GM06990 (cell line): ENCODE measurements at regions not wholly inside any gene's neighbourhood (a gene's known extent, or its start where the extent isn't known, plus 50 kb on each side); places are given as distances from the start of the nearest gene placed in this dataset.

Experiments
- DNase-seq: peaks from one replicate; pipeline ENCODE4 v3.0.0-alpha.2; 2011; ENCODE audit not compliant: insufficient read length; ENCODE audit errors: extremely low read depth
- H3K27me3 ChIP-seq: replicated peaks from 2 replicates; pipeline ENCODE4 v1.6.0; 2011; ENCODE audit warnings: low read length; ENCODE audit not compliant: control insufficient read depth, insufficient read depth
- H3K36me3 ChIP-seq: 2 replicates; pipeline ENCODE4 v1.5.1; 2011; ENCODE audit warnings: low read length; ENCODE audit not compliant: control insufficient read depth, insufficient read depth
- H3K4me3 ChIP-seq: replicated peaks from 2 replicates; pipeline ENCODE4 v1.5.1; 2011; ENCODE audit warnings: low read depth, mild to moderate bottlenecking, control low read depth, low read length
- CTCF ChIP-seq: IDR thresholded peaks from 2 replicates; pipeline ENCODE4 v1.5.1; 2011; ENCODE audit warnings: low read length, control low read depth, mild to moderate bottlenecking, inconsistent platforms; ENCODE audit not compliant: insufficient read depth, poor library complexity, severe bottlenecking

- no peaks in the 10 kb centered on the region for H3K27me3 ChIP-seq
- H3K4me3 ChIP-seq, result no peak overlapping the region
- no peak for DNase-seq
- TF ChIP-seq CTCF, result no peak
- H3K36me3 ChIP-seq, result no peaks in the 10 kb centered on the region
Measured at GRCh38 chr1:5419501-5419900, 572.7 kb downstream of the NPHP4 start.

GRCh38 chr1:5416518-5416917 is 575.7 kb downstream of the NPHP4 start:
- no peak for TF ChIP-seq CTCF
- DNase-seq, result no peak
- Histone ChIP-seq H3K36me3 (no peaks in the 10 kb centered on the region), H3K27me3 (no peaks in the 10 kb centered on the region), H3K4me3 (no peak overlapping the region)

- DNase-seq, result no peak
- H3K36me3 ChIP-seq, result no peaks in the 10 kb centered on the region
- H3K4me3 ChIP-seq, result no peak overlapping the region
- no peaks in the 10 kb centered on the region for H3K27me3 ChIP-seq
- TF ChIP-seq CTCF, result no peak
Measured at GRCh38 chr1:5415606-5416005, 576.6 kb downstream of the NPHP4 start.

- TF ChIP-seq CTCF, result no peak
- Histone ChIP-seq H3K4me3 (no peak overlapping the region), H3K36me3 (no peaks in the 10 kb centered on the region), H3K27me3 (no peaks in the 10 kb centered on the region)
- DNase-seq, result no peak
Measured at GRCh38 chr1:5410652-5411051, 581.6 kb downstream of the NPHP4 start.

GRCh38 chr1:5408401-5408800 is 583.8 kb downstream of the NPHP4 start:
- DNase-seq, result no peak
- H3K4me3 ChIP-seq, result no peak overlapping the region
- H3K27me3 ChIP-seq, result no peaks in the 10 kb centered on the region
- TF ChIP-seq CTCF, result no peak
- H3K36me3 ChIP-seq, result no peaks in the 10 kb centered on the region

- no peak for TF ChIP-seq CTCF
- H3K4me3 ChIP-seq, result no peak overlapping the region
- no peaks in the 10 kb centered on the region for H3K27me3 ChIP-seq
- DNase-seq, result no peak
- no peaks in the 10 kb centered on the region for H3K36me3 ChIP-seq
Measured at GRCh38 chr1:5405263-5405662, 587.0 kb downstream of the NPHP4 start.
